ENCODE measurements at regions not wholly inside any gene's neighbourhood (a gene's known extent, or its start where the extent isn't known, plus 50 kb on each side); places are given as distances from the start of the nearest gene placed in this dataset.

DNA sequence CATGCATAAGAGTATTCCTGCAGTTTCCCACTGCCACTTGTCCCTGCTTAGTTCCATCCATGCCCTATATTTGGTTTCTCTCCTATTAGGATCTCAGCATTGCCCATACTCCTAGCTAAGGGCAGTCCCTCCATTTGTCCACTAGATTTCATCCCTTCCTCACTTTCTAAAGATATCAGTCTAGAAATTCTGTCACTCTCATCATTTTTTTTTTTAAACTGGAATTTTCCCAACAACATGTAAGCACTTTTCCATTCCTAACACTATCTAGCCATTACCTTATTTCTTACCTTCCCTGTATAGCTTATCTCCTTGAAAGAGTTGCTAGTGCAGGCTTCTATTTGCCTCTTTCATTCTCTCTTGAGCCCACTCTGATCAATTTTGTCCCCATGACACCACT is 312.2 kb downstream of the BTBD3 start:
- TF ChIP-seq, protein P1, sequence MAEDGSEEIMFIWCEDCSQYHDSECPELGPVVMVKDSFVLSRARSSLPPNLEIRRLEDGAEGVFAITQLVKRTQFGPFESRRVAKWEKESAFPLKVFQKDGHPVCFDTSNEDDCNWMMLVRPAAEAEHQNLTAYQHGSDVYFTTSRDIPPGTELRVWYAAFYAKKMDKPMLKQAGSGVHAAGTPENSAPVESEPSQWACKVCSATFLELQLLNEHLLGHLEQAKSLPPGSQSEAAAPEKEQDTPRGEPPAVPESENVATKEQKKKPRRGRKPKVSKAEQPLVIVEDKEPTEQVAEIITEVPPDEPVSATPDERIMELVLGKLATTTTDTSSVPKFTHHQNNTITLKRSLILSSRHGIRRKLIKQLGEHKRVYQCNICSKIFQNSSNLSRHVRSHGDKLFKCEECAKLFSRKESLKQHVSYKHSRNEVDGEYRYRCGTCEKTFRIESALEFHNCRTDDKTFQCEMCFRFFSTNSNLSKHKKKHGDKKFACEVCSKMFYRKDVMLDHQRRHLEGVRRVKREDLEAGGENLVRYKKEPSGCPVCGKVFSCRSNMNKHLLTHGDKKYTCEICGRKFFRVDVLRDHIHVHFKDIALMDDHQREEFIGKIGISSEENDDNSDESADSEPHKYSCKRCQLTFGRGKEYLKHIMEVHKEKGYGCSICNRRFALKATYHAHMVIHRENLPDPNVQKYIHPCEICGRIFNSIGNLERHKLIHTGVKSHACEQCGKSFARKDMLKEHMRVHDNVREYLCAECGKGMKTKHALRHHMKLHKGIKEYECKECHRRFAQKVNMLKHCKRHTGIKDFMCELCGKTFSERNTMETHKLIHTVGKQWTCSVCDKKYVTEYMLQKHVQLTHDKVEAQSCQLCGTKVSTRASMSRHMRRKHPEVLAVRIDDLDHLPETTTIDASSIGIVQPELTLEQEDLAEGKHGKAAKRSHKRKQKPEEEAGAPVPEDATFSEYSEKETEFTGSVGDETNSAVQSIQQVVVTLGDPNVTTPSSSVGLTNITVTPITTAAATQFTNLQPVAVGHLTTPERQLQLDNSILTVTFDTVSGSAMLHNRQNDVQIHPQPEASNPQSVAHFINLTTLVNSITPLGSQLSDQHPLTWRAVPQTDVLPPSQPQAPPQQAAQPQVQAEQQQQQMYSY (CRISPR knock-in tag; IDR thresholded peaks at IDR 0.05), result no peak
- no peak for TF ChIP-seq ZBTB21 (CRISPR knock-in tag; IDR thresholded peaks at IDR 0.05; ENCODE audit: borderline replicate concordance)
- TF ChIP-seq, protein P2, sequence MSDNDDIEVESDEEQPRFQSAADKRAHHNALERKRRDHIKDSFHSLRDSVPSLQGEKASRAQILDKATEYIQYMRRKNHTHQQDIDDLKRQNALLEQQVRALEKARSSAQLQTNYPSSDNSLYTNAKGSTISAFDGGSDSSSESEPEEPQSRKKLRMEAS (CRISPR knock-in tag; IDR thresholded peaks at IDR 0.05), result no peak
- TF ChIP-seq RELA (CRISPR knock-in tag; IDR thresholded peaks at IDR 0.05; ENCODE audit: borderline replicate concordance), result no peak
- TF ChIP-seq ZNF138 (CRISPR knock-in tag; conservative IDR thresholded peaks at IDR 0.05), result no peak
- no peak for TF ChIP-seq SMAD3 (CRISPR knock-in tag; IDR thresholded peaks at IDR 0.05; ENCODE audit: borderline replicate concordance)
- no peak for TF ChIP-seq ZNF219 (CRISPR knock-in tag; IDR thresholded peaks at IDR 0.05; ENCODE audit: borderline replicate concordance)
- no peak for TF ChIP-seq NR3C1 (CRISPR knock-in tag; conservative IDR thresholded peaks at IDR 0.05; ENCODE audit: low read depth)
- TF ChIP-seq, protein P3, sequence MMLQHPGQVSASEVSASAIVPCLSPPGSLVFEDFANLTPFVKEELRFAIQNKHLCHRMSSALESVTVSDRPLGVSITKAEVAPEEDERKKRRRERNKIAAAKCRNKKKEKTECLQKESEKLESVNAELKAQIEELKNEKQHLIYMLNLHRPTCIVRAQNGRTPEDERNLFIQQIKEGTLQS (CRISPR knock-in tag; conservative IDR thresholded peaks at IDR 0.05), result no peak
- TF ChIP-seq MXD4 (CRISPR knock-in tag; IDR thresholded peaks at IDR 0.05; ENCODE audit: borderline replicate concordance), result no peak
- TF ChIP-seq ZNF263 (CRISPR knock-in tag; IDR thresholded peaks at IDR 0.05; ENCODE audit: low read depth), result no peak
- no peak for TF ChIP-seq AFF4 (CRISPR knock-in tag; IDR thresholded peaks at IDR 0.05; ENCODE audit: borderline replicate concordance)
- TF ChIP-seq MLX (CRISPR knock-in tag; IDR thresholded peaks at IDR 0.05), result no peak
- TF ChIP-seq GTF2I (CRISPR knock-in tag; conservative IDR thresholded peaks at IDR 0.05), result no peak
- no peak for TF ChIP-seq HMGA2 (CRISPR knock-in tag; IDR thresholded peaks at IDR 0.05)
- no peak for TF ChIP-seq USF1 (CRISPR knock-in tag; IDR thresholded peaks at IDR 0.05)
- TF ChIP-seq, protein P4, sequence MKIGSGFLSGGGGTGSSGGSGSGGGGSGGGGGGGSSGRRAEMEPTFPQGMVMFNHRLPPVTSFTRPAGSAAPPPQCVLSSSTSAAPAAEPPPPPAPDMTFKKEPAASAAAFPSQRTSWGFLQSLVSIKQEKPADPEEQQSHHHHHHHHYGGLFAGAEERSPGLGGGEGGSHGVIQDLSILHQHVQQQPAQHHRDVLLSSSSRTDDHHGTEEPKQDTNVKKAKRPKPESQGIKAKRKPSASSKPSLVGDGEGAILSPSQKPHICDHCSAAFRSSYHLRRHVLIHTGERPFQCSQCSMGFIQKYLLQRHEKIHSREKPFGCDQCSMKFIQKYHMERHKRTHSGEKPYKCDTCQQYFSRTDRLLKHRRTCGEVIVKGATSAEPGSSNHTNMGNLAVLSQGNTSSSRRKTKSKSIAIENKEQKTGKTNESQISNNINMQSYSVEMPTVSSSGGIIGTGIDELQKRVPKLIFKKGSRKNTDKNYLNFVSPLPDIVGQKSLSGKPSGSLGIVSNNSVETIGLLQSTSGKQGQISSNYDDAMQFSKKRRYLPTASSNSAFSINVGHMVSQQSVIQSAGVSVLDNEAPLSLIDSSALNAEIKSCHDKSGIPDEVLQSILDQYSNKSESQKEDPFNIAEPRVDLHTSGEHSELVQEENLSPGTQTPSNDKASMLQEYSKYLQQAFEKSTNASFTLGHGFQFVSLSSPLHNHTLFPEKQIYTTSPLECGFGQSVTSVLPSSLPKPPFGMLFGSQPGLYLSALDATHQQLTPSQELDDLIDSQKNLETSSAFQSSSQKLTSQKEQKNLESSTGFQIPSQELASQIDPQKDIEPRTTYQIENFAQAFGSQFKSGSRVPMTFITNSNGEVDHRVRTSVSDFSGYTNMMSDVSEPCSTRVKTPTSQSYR (CRISPR knock-in tag; IDR thresholded peaks at IDR 0.05), result no peak
- TF ChIP-seq, protein P5, sequence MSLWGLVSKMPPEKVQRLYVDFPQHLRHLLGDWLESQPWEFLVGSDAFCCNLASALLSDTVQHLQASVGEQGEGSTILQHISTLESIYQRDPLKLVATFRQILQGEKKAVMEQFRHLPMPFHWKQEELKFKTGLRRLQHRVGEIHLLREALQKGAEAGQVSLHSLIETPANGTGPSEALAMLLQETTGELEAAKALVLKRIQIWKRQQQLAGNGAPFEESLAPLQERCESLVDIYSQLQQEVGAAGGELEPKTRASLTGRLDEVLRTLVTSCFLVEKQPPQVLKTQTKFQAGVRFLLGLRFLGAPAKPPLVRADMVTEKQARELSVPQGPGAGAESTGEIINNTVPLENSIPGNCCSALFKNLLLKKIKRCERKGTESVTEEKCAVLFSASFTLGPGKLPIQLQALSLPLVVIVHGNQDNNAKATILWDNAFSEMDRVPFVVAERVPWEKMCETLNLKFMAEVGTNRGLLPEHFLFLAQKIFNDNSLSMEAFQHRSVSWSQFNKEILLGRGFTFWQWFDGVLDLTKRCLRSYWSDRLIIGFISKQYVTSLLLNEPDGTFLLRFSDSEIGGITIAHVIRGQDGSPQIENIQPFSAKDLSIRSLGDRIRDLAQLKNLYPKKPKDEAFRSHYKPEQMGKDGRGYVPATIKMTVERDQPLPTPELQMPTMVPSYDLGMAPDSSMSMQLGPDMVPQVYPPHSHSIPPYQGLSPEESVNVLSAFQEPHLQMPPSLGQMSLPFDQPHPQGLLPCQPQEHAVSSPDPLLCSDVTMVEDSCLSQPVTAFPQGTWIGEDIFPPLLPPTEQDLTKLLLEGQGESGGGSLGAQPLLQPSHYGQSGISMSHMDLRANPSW (CRISPR knock-in tag; conservative IDR thresholded peaks at IDR 0.05; ENCODE audit: low read depth), result no peak
- POLR2A ChIA-PET, result no interaction called here
- ATAC-seq, result no peak

More for the DNA sequence above, 312.2 kb downstream of the BTBD3 start:
- Mint-ChIP-seq H3K36me3 (no peaks in the 10 kb centered on the region), H3K27me3 (ENCODE audit: low read depth) (no peaks in the 10 kb centered on the region), H3K27ac (no peak overlapping the region), H3K9me3 (no peaks in the 10 kb centered on the region), H3K4me1 (no peaks in the 10 kb centered on the region; the same call in 1 of the 2 replicates), H3K4me3 (no peak overlapping the region)
- CTCF ChIA-PET, result no interaction called here
- DNase-seq (ENCODE audit: low spot score), result no peak

Data from WTC11 (cell line).